Neutrophil (primary cell): ENCODE measurements at regions not wholly inside any gene's neighbourhood (a gene's known extent, or its start where the extent isn't known, plus 50 kb on each side); places are given as distances from the start of the nearest gene placed in this dataset.

Source experiments
- H3K27ac ChIP-seq: fragments of 200-600 bp; sonication (generic); 2 replicates; pipeline ENCODE4 v1.5.1; 2016; ENCODE audit warnings: mild to moderate bottlenecking, moderate library complexity
- H3K27me3 ChIP-seq: fragments of 200-600 bp; sonication (generic); 2 replicates; pipeline ENCODE4 v1.6.0; 2016; ENCODE audit warnings: mild to moderate bottlenecking
- H3K36me3 ChIP-seq: fragments of 200-600 bp; sonication (generic); 2 replicates; pipeline ENCODE4 v1.5.1; 2017
- H3K4me1 ChIP-seq, 2 experiments: fragments of 200-600 bp in 1 of 2; sonication (generic) in 1 of 2; 1 replicate in 1 of 2; 2 replicates in 1 of 2; pipeline versions ENCODE4 v1.5.1 to v1.6.1; 2013 to 2016; ENCODE audit warnings: low read depth in 1 of 2, low read length in 1 of 2, mild to moderate bottlenecking in 1 of 2, moderate library complexity in 1 of 2; ENCODE audit not compliant: control insufficient read depth in 1 of 2, insufficient read depth in 1 of 2
- H3K4me3 ChIP-seq, 2 experiments: fragments of 200-600 bp in 1 of 2; sonication (generic) in 1 of 2; 1 replicate in 1 of 2; 2 replicates in 1 of 2; pipeline ENCODE4 v1.5.1; 2013 to 2016; ENCODE audit warnings: low read depth in 1 of 2, low read length in 1 of 2, mild to moderate bottlenecking in 1 of 2, moderate library complexity in 1 of 2
- H3K9me3 ChIP-seq: fragments of 200-600 bp; sonication (generic); 2 replicates; pipeline ENCODE4 v1.5.1; 2016
- CTCF ChIP-seq: fragments of 200-600 bp; sonication (generic); IDR thresholded peaks from 2 replicates; pipeline ENCODE4 v1.5.1; 2016; ENCODE audit warnings: antibody characterized with exemption

GRCh38 chr11:69427906-69428880 lies 53.3 kb upstream of the LINC01488 start:
- Histone ChIP-seq H3K4me3 (no peak overlapping the region), H3K27ac (no peak overlapping the region), H3K4me1 (no peaks in the 10 kb centered on the region), H3K27me3 (no peaks in the 10 kb centered on the region), H3K36me3 (no peaks in the 10 kb centered on the region), H3K9me3 (no peaks in the 10 kb centered on the region)
- TF ChIP-seq CTCF = no peak

DNA sequence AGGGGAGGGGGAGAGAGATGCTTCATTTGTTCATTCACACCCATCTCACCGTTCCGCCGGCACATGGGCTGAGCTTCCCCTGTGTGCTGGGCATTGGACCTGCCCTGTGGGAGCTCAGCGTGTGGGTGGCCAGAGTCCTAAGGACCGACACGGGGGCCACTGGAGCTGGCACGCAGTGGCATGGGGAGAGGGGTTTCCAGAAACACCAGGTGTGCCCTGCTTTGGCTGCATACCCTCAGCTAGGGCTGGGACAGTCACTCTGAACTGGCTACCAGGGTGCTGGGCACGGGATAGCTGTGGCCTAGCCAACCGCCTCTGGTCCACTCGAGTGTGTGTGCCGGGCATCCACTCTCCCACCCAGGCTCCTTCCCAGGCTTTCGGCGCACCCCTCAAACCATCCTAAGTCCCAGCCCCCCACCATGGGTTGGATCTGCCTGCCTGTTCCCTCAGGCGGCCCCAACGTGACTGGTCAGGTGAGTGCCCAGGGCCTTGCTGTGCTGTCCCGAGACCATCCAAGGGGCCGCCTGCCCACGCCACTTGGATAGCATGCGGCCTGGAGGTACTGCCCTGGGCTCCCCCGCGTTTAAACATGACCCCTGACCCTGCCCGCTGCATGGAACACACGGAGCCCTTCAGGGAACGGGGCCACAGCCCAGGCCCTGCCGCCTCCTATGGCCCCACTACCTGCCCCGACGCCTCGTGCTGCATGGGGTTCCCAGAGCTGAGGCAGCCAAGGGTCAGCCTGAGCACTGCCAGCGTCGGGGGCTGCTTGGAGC lies 51.6 kb upstream of the LINC01488 start:
- H3K4me1 ChIP-seq = no peaks in the 10 kb centered on the region
- H3K27me3 ChIP-seq = no peaks in the 10 kb centered on the region
- TF ChIP-seq CTCF = no peak
- no peak overlapping the region for H3K27ac ChIP-seq
- H3K9me3 ChIP-seq = no peaks in the 10 kb centered on the region
- no peaks in the 10 kb centered on the region for H3K36me3 ChIP-seq
- no peak overlapping the region for H3K4me3 ChIP-seq

DNA sequence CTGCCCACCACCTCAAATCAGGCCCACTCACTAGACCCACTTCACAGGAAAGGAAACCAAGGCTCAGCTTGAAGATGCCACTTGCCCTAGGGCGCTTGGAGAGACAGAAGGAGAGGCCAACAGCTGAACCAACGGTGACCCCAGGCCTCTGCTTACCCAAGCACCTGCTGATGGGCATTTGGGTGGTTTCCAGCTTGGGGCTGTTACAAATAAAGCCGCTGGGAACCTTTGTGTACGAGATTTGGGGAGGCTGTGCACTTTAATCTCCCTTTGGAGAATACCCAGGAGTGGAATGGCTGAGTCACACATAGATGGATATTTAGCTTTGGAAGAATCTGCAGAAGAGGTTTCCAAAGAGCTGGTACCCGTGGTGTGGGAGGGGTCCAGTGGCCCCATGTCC lies 50.9 kb upstream of the LINC01488 start:
- peaks cover 6% of the 10 kb centered on the region for H3K27me3 ChIP-seq
- H3K36me3 ChIP-seq = no peaks in the 10 kb centered on the region
- H3K9me3 ChIP-seq = no peaks in the 10 kb centered on the region
- no peaks in the 10 kb centered on the region for H3K4me1 ChIP-seq
- H3K27ac ChIP-seq = no peak overlapping the region
- no peak for TF ChIP-seq CTCF
- H3K4me3 ChIP-seq = no peak overlapping the region

DNA sequence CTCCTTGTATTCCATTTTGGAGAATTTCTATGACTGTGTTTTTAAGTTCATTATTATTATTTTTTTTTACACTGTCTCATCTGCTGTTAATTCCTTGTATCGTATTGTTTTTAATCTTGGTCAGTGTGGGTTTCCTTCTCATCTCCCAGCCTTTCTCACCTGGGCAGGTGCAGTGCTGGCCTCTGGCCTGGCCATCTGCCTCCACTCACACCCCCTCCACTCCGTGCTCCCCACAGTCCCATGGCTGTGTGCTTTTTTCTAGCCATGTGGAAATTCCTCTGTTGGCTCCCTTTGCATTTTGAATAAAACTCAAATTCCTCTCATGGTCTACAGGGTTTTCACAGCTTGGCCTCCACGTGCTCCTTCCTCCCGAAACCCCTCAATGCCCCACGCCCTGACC lies 50.3 kb upstream of the LINC01488 start:
- Histone ChIP-seq H3K4me3 (no peak overlapping the region), H3K27me3 (peaks cover 12% of the 10 kb centered on the region), H3K36me3 (no peaks in the 10 kb centered on the region), H3K9me3 (no peaks in the 10 kb centered on the region), H3K27ac (no peak overlapping the region), H3K4me1 (no peaks in the 10 kb centered on the region)
- no peak for TF ChIP-seq CTCF
